Body of pancreas (tissue), 4 donors: ENCODE measurements at regions not wholly inside any gene's neighbourhood (a gene's known extent, or its start where the extent isn't known, plus 50 kb on each side); places are given as distances from the start of the nearest gene placed in this dataset.

ENCODE experiments used
- CTCF ChIP-seq, 7 experiments: fragments of 450-650 bp in 4 of 7; fragments of 200-600 bp in 3 of 7; sonication (generic) in 3 of 7; IDR thresholded peaks; one replicate each; pipeline ENCODE4 v1.5.1; 2016 to 2019; ENCODE audit warnings: antibody characterized with exemption in 7 of 7
- POLR2A ChIP-seq, 3 donors: fragments of 450-650 bp; IDR thresholded peaks; one replicate each; pipeline ENCODE4 v1.6.1; 2016; ENCODE audit warnings: antibody characterized with exemption in 3 of 3, mild to moderate bottlenecking in 2 of 3

DNA sequence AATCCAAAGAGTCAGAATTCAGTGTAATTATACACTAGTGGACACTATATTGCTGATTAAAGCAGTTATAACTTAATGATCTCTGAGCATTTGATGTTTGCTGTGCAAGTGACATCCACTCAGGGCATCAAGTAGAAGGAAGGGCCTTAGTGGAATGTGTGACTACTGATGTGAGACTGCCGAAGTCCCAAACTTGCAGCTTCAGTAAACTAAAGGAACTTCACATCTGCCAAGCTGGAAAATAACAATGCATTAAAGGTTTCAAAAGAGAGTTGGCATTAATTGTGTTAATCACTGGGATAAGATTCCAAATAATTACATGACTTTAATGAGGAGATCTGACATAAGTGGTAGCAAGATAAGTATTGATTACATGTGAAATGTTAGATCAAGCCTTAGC, 52.5 kb upstream of the SLC25A4 start:
- no peak for TF ChIP-seq CTCF (IDR thresholded peaks at IDR 0.05)
- no peak for TF ChIP-seq POLR2A (IDR thresholded peaks at IDR 0.05)
